ENCODE measurements at regions not wholly inside any gene's neighbourhood (a gene's known extent, or its start where the extent isn't known, plus 50 kb on each side); places are given as distances from the start of the nearest gene placed in this dataset.

DNA sequence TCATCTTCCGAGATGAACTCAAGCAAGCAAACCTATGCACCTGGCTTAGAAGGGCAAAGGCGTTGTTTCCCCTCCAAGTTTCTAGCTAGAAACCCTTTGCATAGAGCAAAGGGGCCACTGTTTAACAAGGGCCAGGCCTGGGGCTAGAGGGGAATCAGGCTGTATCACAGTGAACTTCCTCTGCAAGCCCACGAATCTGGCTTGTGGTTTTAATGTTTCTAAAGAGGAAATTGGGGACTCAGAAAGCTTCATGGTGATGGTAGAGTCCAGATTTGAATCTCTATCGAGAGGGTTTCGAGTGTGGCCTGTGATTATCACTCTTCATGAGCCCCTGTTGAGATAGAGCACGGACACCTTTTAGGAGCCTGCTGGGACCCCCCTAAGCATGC is 189.9 kb downstream of the VRK1 start:
- H2BK120ac ChIP-seq (ENCODE audit: low read depth, low read length) = no peak overlapping the region
- H3K27me3 ChIP-seq (ENCODE audit: control insufficient read depth, insufficient read depth, low read length) = no peaks in the 10 kb centered on the region
- WGBS, 2 experiments (ENCODE audit: extremely low coverage in 2 of 2, insufficient read length in 1 of 2) = no CpG with 5 or more reads among the region's 6 CpGs
- no peak overlapping the region for H3K18ac ChIP-seq (ENCODE audit: low read depth, low read length)
- no peaks in the 10 kb centered on the region for H3K4me1 ChIP-seq (ENCODE audit: control insufficient read depth, insufficient read depth, low read length)
- dilution Hi-C loops (cut with HindIII; ENCODE audit: low sequenced_read_pairs, unreplicated experiment) = no loop called here
- H2BK15ac ChIP-seq (ENCODE audit: low read depth, low read length) = no peak overlapping the region
- DNase-seq = no peak
- BruUV-seq (replicated peaks) = no TSS peak
- H3K79me1 ChIP-seq (ENCODE audit: low read depth in 1 of 2, low read length in 2 of 2) = no peaks in the 10 kb centered on the region
- CTCF ChIA-PET = no interaction called here
- intact Hi-C loops (cut with micrococcal nuclease) = no loop called here
- H3K9me3 ChIP-seq (ENCODE audit: control insufficient read depth, insufficient read depth, low read length) = peaks cover 31% of the 10 kb centered on the region
- no peak overlapping the region for H2BK5ac ChIP-seq (ENCODE audit: low read depth, low read length, poor library complexity, severe bottlenecking)
- no peak overlapping the region for H4K91ac ChIP-seq (ENCODE audit: insufficient read depth, low read depth, low read length)
- H2AK5ac ChIP-seq (ENCODE audit: low read depth, low read length) = no peak overlapping the region
- no peak overlapping the region for H3K4me3 ChIP-seq (ENCODE audit: insufficient read depth, low read depth, low read length)
- no peak overlapping the region for H3K14ac ChIP-seq (replicated peaks; ENCODE audit: low read depth, low read length)
- H3K23ac ChIP-seq (ENCODE audit: low read depth, low read length) = no peak overlapping the region
- TF ChIP-seq RCOR1 (IDR thresholded peaks at IDR 0.05; ENCODE audit: insufficient replicate concordance, low read length) = no peak
- TF ChIP-seq RFX5 (IDR thresholded peaks at IDR 0.05; ENCODE audit: low read depth, low read length) = no peak
- TF ChIP-seq POLR2A (IDR thresholded peaks at IDR 0.05; ENCODE audit: low read depth, low read length) = no peak
- TF ChIP-seq, protein P1, sequence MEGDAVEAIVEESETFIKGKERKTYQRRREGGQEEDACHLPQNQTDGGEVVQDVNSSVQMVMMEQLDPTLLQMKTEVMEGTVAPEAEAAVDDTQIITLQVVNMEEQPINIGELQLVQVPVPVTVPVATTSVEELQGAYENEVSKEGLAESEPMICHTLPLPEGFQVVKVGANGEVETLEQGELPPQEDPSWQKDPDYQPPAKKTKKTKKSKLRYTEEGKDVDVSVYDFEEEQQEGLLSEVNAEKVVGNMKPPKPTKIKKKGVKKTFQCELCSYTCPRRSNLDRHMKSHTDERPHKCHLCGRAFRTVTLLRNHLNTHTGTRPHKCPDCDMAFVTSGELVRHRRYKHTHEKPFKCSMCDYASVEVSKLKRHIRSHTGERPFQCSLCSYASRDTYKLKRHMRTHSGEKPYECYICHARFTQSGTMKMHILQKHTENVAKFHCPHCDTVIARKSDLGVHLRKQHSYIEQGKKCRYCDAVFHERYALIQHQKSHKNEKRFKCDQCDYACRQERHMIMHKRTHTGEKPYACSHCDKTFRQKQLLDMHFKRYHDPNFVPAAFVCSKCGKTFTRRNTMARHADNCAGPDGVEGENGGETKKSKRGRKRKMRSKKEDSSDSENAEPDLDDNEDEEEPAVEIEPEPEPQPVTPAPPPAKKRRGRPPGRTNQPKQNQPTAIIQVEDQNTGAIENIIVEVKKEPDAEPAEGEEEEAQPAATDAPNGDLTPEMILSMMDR (conservative IDR thresholded peaks at IDR 0.05; ENCODE audit: low read depth, low read length) = no peak
- no peak for TF ChIP-seq NFE2L2 (IDR thresholded peaks at IDR 0.05; ENCODE audit: low read depth, low read length)
- H3K36me3 ChIP-seq (ENCODE audit: control insufficient read depth, insufficient read depth, low read length) = no peaks in the 10 kb centered on the region
- POLR2A ChIA-PET (ENCODE audit: unreplicated experiment) = no interaction called here
- H3K27ac ChIP-seq (ENCODE audit: insufficient read depth, low read length) = no peak overlapping the region
- H3K9me1 ChIP-seq (ENCODE audit: insufficient read depth, low read length) = no peaks in the 10 kb centered on the region
- no peak overlapping the region for H4K5ac ChIP-seq (ENCODE audit: low read depth, low read length)
- H3K4me2 ChIP-seq (ENCODE audit: low read depth, low read length) = no peak overlapping the region
- no peak overlapping the region for H2BK20ac ChIP-seq (ENCODE audit: low read depth, low read length)
- no peak overlapping the region for H3K9ac ChIP-seq (ENCODE audit: low read depth, low read length)
- H3K4ac ChIP-seq (ENCODE audit: low read depth, low read length) = no peak overlapping the region
- H4K8ac ChIP-seq (ENCODE audit: low read depth in 2 of 2, low read length in 2 of 2) = no peak overlapping the region
- no peaks in the 10 kb centered on the region for H4K20me1 ChIP-seq (ENCODE audit: insufficient read depth, low read length)
- no peak overlapping the region for H2AFZ ChIP-seq (replicated peaks; ENCODE audit: low read length, poor library complexity)
- H3K56ac ChIP-seq (ENCODE audit: extremely low read depth, insufficient read depth, low read length) = no peak overlapping the region
- no peak overlapping the region for H2AK9ac ChIP-seq (replicated peaks; ENCODE audit: low read depth, low read length, poor library complexity)
- ATAC-seq (ENCODE audit: low read depth) = no peak
- in situ Hi-C loops (cut with MboI; ENCODE audit: low sequenced_read_pairs) = no loop called here

Measured in IMR-90 (cell line).